HCT116 (cell line): ENCODE measurements at regions not wholly inside any gene's neighbourhood (a gene's known extent, or its start where the extent isn't known, plus 50 kb on each side); places are given as distances from the start of the nearest gene placed in this dataset.

ENCODE experiments used
- ATAC-seq: fragments of 200-7000 bp; cut with Tn5 transposase; 2 replicates; pipeline ENCODE4 v1.9.1; 2020; ENCODE audit warnings: mild to moderate bottlenecking, moderate library complexity
- BruUV-seq: library from RNA; stranded (reverse); fragments of 400-500 nt; replicated peaks from 2 replicates; lab custom pipeline; 2021; lab: Mats Ljungman, UMichigan
- CTCF ChIA-PET: fragments of 300-600 bp; sonication (Branson Sonifier 250); formaldehyde crosslinking; loops from one replicate; lab custom pipeline; 2021; ENCODE audit warnings: antibody characterized with exemption; lab: Charles Lee
- POLR2A ChIA-PET: fragments of 300-600, 350-600 bp; sonication (Branson Sonifier 250); formaldehyde crosslinking; loops from one replicate; lab custom pipeline; 2021; ENCODE audit warnings: antibody characterized with exemption; lab: Charles Lee
- RAD21 ChIA-PET, 2 experiments: fragments of 300-600 bp; sonication (Branson Sonifier 250); formaldehyde crosslinking; loops; one replicate each; lab custom pipeline; 2023; ENCODE audit warnings: low total read pairs in 2 of 2; ENCODE audit not compliant: uncharacterized antibody in 2 of 2, unreplicated experiment in 2 of 2, low non-redundant PET in 1 of 2; lab: Charles Lee
- DNase-seq: peaks from one replicate; pipeline ENCODE4 v3.0.0-alpha.2; 2010; ENCODE audit warnings: low read depth, low spot score
- H2AFZ ChIP-seq: fragments of 200-600 bp; shearing (Covaris generic), sonication (generic); 2 replicates; pipeline ENCODE4 v1.6.1; 2017; ENCODE audit warnings: low read depth, mixed run types, mixed read lengths, antibody characterized with exemption, low read length; ENCODE audit not compliant: poor library complexity, severe bottlenecking
- H3K27ac ChIP-seq: 2 replicates; pipeline ENCODE4 v1.5.1; 2012; ENCODE audit warnings: low read depth, low read length
- H3K27me3 ChIP-seq: fragments of 200-600 bp; sonication (generic); 2 replicates; pipeline ENCODE4 v1.6.1; 2016; ENCODE audit warnings: mixed run types, low read length, mixed read lengths; ENCODE audit not compliant: insufficient read depth
- H3K36me3 ChIP-seq, 2 experiments: fragments of 200-500 bp in 1 of 2; fragments of 200-600 bp in 1 of 2; sonication (Bioruptor generic) in 1 of 2; sonication (generic) in 1 of 2; 2 replicates each; pipeline versions ENCODE4 v1.5.1 to v1.6.1; 2014 to 2016; ENCODE audit warnings: low read length in 2 of 2, inconsistent platforms in 1 of 2, mixed read lengths in 1 of 2, mixed run types in 1 of 2; ENCODE audit not compliant: insufficient read depth in 2 of 2, control insufficient read depth in 1 of 2
- H3K4me1 ChIP-seq, 2 experiments: fragments of 200-600 bp in 1 of 2; sonication (generic) in 1 of 2; 2 replicates each; pipeline versions ENCODE4 v1.5.1 to v1.6.1; 2012 to 2017; ENCODE audit warnings: low read length in 2 of 2, inconsistent platforms in 1 of 2, mild to moderate bottlenecking in 1 of 2, mixed read lengths in 1 of 2, mixed run types in 1 of 2, moderate library complexity in 1 of 2; ENCODE audit not compliant: insufficient read depth in 2 of 2, control insufficient read depth in 1 of 2
- H3K4me2 ChIP-seq: fragments of 200-600 bp; sonication (generic); 2 replicates; pipeline ENCODE4 v1.6.1; 2017; ENCODE audit warnings: mixed run types, low read length, mixed read lengths
- H3K4me3 ChIP-seq, 2 experiments: fragments of 200-600 bp in 1 of 2; sonication (generic) in 1 of 2; replicated peaks in 1 of 2; 2 replicates each; pipeline ENCODE4 v1.5.1; 2011 to 2016; ENCODE audit warnings: low read length in 2 of 2, control low read depth in 1 of 2, low read depth in 1 of 2, mild to moderate bottlenecking in 1 of 2, mixed read lengths in 1 of 2, mixed run types in 1 of 2
- H3K79me2 ChIP-seq: fragments of 200-600 bp; sonication (generic); 2 replicates; pipeline ENCODE4 v1.6.1; 2017; ENCODE audit warnings: mild to moderate bottlenecking, mixed run types, low read length, moderate library complexity, mixed read lengths; ENCODE audit not compliant: insufficient read depth
- H3K9ac ChIP-seq: fragments of 200-600 bp; sonication (generic); 2 replicates; pipeline ENCODE4 v1.6.1; 2016; ENCODE audit warnings: low read length, mixed read lengths
- H3K9me2 ChIP-seq: fragments of 200-600 bp; sonication (generic), shearing (Covaris generic); 2 replicates; pipeline ENCODE4 v1.6.1; 2017; ENCODE audit warnings: mixed run types, mild to moderate bottlenecking, moderate library complexity; ENCODE audit not compliant: insufficient read depth
- H3K9me3 ChIP-seq, 2 experiments: fragments of 200-500 bp in 1 of 2; fragments of 200-600 bp in 1 of 2; sonication (Bioruptor generic) in 1 of 2; sonication (generic) in 1 of 2; 2 replicates each; pipeline ENCODE4 v1.6.1; 2014 to 2017; ENCODE audit warnings: low read length in 2 of 2, mixed read lengths in 2 of 2, inconsistent platforms in 1 of 2, low read depth in 1 of 2, mild to moderate bottlenecking in 1 of 2, mixed run types in 1 of 2, moderate library complexity in 1 of 2; ENCODE audit not compliant: control insufficient read depth in 1 of 2, insufficient read depth in 1 of 2
- H4K20me1 ChIP-seq: fragments of 200-600 bp; sonication (generic), shearing (Covaris generic); 2 replicates; pipeline ENCODE4 v1.6.1; 2017; ENCODE audit warnings: mixed run types, mild to moderate bottlenecking, moderate library complexity; ENCODE audit not compliant: insufficient read depth
- ATF3 ChIP-seq: IDR thresholded peaks from 2 replicates; pipeline ENCODE4 v1.6.1; 2012
- CTCF ChIP-seq, 3 experiments: fragments of 200-600 bp in 1 of 3; sonication (generic) in 1 of 3; IDR thresholded peaks in 2 of 3; conservative IDR thresholded peaks in 1 of 3; 2 replicates each; pipeline ENCODE4 v1.5.1; 2012 to 2017; ENCODE audit warnings: low read depth in 2 of 3, low read length in 2 of 3, antibody characterized with exemption in 1 of 3, borderline replicate concordance in 1 of 3, control low read depth in 1 of 3, mild to moderate bottlenecking in 1 of 3, mixed read lengths in 1 of 3, mixed run types in 1 of 3, moderate library complexity in 1 of 3; ENCODE audit not compliant: insufficient read depth in 1 of 3
- ELF1 ChIP-seq: IDR thresholded peaks from 2 replicates; pipeline ENCODE4 v1.6.1; 2012; ENCODE audit warnings: low read depth, borderline replicate concordance
- EZH2 ChIP-seq: fragments of 200-600 bp; sonication (generic); IDR thresholded peaks from 2 replicates; pipeline ENCODE4 v1.6.1; 2017; ENCODE audit warnings: antibody characterized with exemption, mixed run types
- FOSL1 ChIP-seq: IDR thresholded peaks from 2 replicates; pipeline ENCODE4 v1.6.1; 2012; ENCODE audit warnings: low read depth
- SP1 ChIP-seq: IDR thresholded peaks from 2 replicates; pipeline ENCODE4 v1.6.1; 2012; ENCODE audit warnings: low read depth
- YY1 ChIP-seq: IDR thresholded peaks from 2 replicates; pipeline ENCODE4 v1.6.1; 2011; ENCODE audit warnings: low read length, low read depth, moderate library complexity, mild to moderate bottlenecking; ENCODE audit not compliant: insufficient replicate concordance; ENCODE audit errors: extremely low read depth
- intact Hi-C: fragments of 100-400 bp; cut with micrococcal nuclease; formaldehyde crosslinking; loops from 2 replicates; pipeline ENCODE4 v1.10.0; 2022

- intact Hi-C loops, result loop anchor here (1.0 to 2.0 kb wide), 2 partner anchors 243 to 342 kb away; no protein-coding TSS in a partner anchor
- H3K9me3 ChIP-seq, result no peaks in the 10 kb centered on the region
Measured at GRCh38 chr18:26648509-26649192, 100.3 kb upstream of the KCTD1 start.

More at GRCh38 chr18:26648509-26649192, 100.3 kb upstream of the KCTD1 start:
- DNase-seq, result no peak
- H3K4me1 ChIP-seq, result peaks cover 0 to 3% of the 10 kb centered on the region in 2 experiments; a peak in 1 of 4 replicates
- H3K36me3 ChIP-seq, result no peaks in the 10 kb centered on the region
- POLR2A ChIA-PET, result no interaction called here
- no TSS peak for BruUV-seq
- H3K79me2 ChIP-seq, result no peaks in the 10 kb centered on the region
- H3K4me2 ChIP-seq, result no peak overlapping the region
- CTCF ChIA-PET, result interaction anchor here (0.8 to 1.5 kb wide), 5 partner anchors 28 to 341 kb away, joined by 3 to 6 read pairs (median 4); no protein-coding TSS in a partner anchor
- H4K20me1 ChIP-seq, result no peaks in the 10 kb centered on the region
- no peak overlapping the region for H3K9ac ChIP-seq
- H3K27me3 ChIP-seq, result peaks cover 10% of the 10 kb centered on the region
- no peaks in the 10 kb centered on the region for H3K9me2 ChIP-seq
- TF ChIP-seq CTCF (IDR thresholded peaks at IDR 0.05 in 2 of 3, conservative IDR thresholded peaks at IDR 0.05 in 1 of 3; ENCODE audit: borderline replicate concordance in 1 of 3, insufficient read depth in 1 of 3, low read depth in 2 of 3, low read length in 2 of 3) (no peak), FOSL1 (no peak), SP1 (no peak), EZH2 (no peak), YY1 (no peak), ATF3 (no peak), ELF1 (no peak)
- H2AFZ ChIP-seq, result no peak overlapping the region
- no peak overlapping the region for H3K27ac ChIP-seq
- RAD21 ChIA-PET, result interaction anchor here in 1 of 2 experiments (1.1 kb wide), 1 partner anchor 243 kb away, joined by 3 read pairs; no protein-coding TSS in a partner anchor
- no peak for ATAC-seq
- H3K4me3 ChIP-seq, result no peak overlapping the region
